ENCODE measurements at regions not wholly inside any gene's neighbourhood (a gene's known extent, or its start where the extent isn't known, plus 50 kb on each side); places are given as distances from the start of the nearest gene placed in this dataset.
"Not testable (repeated sequence)": the region's sequence is repeated elsewhere in the genome, so short reads cannot be mapped to it uniquely, and the experiment has no call there.

DNA sequence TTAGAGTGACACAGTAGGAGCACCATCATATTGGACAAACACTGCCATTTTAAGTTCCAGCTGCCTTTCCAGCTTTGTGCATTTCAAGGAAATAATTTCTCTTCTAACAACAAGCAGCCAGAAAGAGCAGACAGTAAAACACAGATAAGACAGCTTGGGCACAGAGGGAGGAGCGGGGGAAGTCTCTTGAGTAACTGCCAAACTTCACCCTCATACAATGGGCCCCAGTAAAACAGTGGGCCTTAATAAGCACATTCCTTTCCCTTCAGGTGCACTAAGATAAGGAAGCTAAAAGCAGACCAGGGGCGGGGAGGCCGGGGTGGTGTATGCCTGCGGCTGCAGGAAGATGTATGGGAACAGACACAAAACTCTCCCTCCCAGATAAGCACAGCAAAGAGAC is 53.7 kb upstream of the UXT start:
- not testable (repeated sequence) for TF ChIP-seq POLR2AphosphoS5, EP300, POLR2A (IDR thresholded peaks at IDR 0.05)
